ENCODE measurements at regions not wholly inside any gene's neighbourhood (a gene's known extent, or its start where the extent isn't known, plus 50 kb on each side); places are given as distances from the start of the nearest gene placed in this dataset.

- no peaks in the 10 kb centered on the region for H3K4me1 ChIP-seq (ENCODE audit: control insufficient read depth, extremely low read depth, insufficient read depth, low read length)
- TF ChIP-seq FOS (IDR thresholded peaks at IDR 0.05; ENCODE audit: borderline replicate concordance, insufficient read depth, low read length) (no peak), CTCF (IDR thresholded peaks at IDR 0.05; ENCODE audit: extremely low read depth in 1 of 2, insufficient read depth in 1 of 2, low read depth in 1 of 2, low read length in 2 of 2) (no peak), POLR2AphosphoS5 (IDR thresholded peaks at IDR 0.05; ENCODE audit: insufficient read depth, low read depth, low read length) (no peak), POLR2A (IDR thresholded peaks at IDR 0.05; ENCODE audit: low read depth, low read length) (no peak), GATA2 (IDR thresholded peaks at IDR 0.05; ENCODE audit: insufficient read depth, insufficient read length, low read depth, low read length) (no peak), MAX (IDR thresholded peaks at IDR 0.05; ENCODE audit: insufficient read depth, insufficient read length) (no peak), EZH2 (IDR thresholded peaks at IDR 0.05; ENCODE audit: borderline replicate concordance, low read depth, low read length, severe bottlenecking) (no peak), JUN (IDR thresholded peaks at IDR 0.05; ENCODE audit: borderline replicate concordance, insufficient read depth, insufficient read length, low read depth) (no peak), MYC (IDR thresholded peaks at IDR 0.05; ENCODE audit: low read depth, low read length) (no peak)
- H3K79me2 ChIP-seq (ENCODE audit: control insufficient read depth, insufficient read depth, low read length): no peaks in the 10 kb centered on the region
- CTCF ChIA-PET: no interaction called here
- no TSS peak for BruUV-seq (replicated peaks)
- POLR2A ChIA-PET: no interaction called here
- no peak for DNase-seq (ENCODE audit: low read depth, low spot score)
- H3K27ac ChIP-seq (ENCODE audit: insufficient read depth, low read depth, low read length): no peak overlapping the region
- no peaks in the 10 kb centered on the region for H3K9me3 ChIP-seq (replicated peaks; ENCODE audit: control insufficient read depth, insufficient read depth, low read length)
- no peaks in the 10 kb centered on the region for H3K36me3 ChIP-seq (ENCODE audit: control insufficient read depth in 2 of 2, extremely low read depth in 1 of 2, insufficient read depth in 2 of 2, low read length in 2 of 2)
- FAIRE-seq: no peak
- no peaks in the 10 kb centered on the region for H4K20me1 ChIP-seq (replicated peaks; ENCODE audit: control insufficient read depth, extremely low read depth, insufficient read depth, low read length)
- H3K9me1 ChIP-seq (replicated peaks; ENCODE audit: control insufficient read depth, extremely low read depth, insufficient read depth, low read length): no peaks in the 10 kb centered on the region
- no peak overlapping the region for H3K9ac ChIP-seq (replicated peaks; ENCODE audit: extremely low read depth, insufficient read depth, low read length)
- dilution Hi-C loops (cut with MboI; ENCODE audit: extremely low pct_ligation_motif_present, low sequenced_read_pairs) (no loop called here), intact Hi-C loops (cut with micrococcal nuclease) (no loop called here)
- H3K4me3 ChIP-seq (replicated peaks in 1 of 3; ENCODE audit: insufficient read depth in 1 of 3, low read depth in 1 of 3, low read length in 3 of 3): no peak overlapping the region
- H3K27me3 ChIP-seq (ENCODE audit: control insufficient read depth in 2 of 2, insufficient read depth in 2 of 2, low read length in 2 of 2): no peaks in the 10 kb centered on the region
- no peak overlapping the region for H2AFZ ChIP-seq (ENCODE audit: low read depth, low read length)
- no peak overlapping the region for H3K4me2 ChIP-seq (ENCODE audit: insufficient read depth, low read length)
Observed at GRCh38 chr11:112685111-112685510, 276.1 kb upstream of the NCAM1 start.
